ENCODE measurements at regions not wholly inside any gene's neighbourhood (a gene's known extent, or its start where the extent isn't known, plus 50 kb on each side); places are given as distances from the start of the nearest gene placed in this dataset.

GRCh38 chr9:73024601-73025034, 71.8 kb upstream of the ALDH1A1 start:
- ATAC-seq: no peak
- no peak overlapping the region for H3K4me3 ChIP-seq
- no peaks in the 10 kb centered on the region for H3K4me1 ChIP-seq (ENCODE audit: low read depth)
- TF ChIP-seq, protein P1, sequence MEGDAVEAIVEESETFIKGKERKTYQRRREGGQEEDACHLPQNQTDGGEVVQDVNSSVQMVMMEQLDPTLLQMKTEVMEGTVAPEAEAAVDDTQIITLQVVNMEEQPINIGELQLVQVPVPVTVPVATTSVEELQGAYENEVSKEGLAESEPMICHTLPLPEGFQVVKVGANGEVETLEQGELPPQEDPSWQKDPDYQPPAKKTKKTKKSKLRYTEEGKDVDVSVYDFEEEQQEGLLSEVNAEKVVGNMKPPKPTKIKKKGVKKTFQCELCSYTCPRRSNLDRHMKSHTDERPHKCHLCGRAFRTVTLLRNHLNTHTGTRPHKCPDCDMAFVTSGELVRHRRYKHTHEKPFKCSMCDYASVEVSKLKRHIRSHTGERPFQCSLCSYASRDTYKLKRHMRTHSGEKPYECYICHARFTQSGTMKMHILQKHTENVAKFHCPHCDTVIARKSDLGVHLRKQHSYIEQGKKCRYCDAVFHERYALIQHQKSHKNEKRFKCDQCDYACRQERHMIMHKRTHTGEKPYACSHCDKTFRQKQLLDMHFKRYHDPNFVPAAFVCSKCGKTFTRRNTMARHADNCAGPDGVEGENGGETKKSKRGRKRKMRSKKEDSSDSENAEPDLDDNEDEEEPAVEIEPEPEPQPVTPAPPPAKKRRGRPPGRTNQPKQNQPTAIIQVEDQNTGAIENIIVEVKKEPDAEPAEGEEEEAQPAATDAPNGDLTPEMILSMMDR (IDR thresholded peaks at IDR 0.05): no peak
- DNase-seq: no peak
- no peaks in the 10 kb centered on the region for H3K36me3 ChIP-seq (ENCODE audit: low read depth)
- intact Hi-C loops (cut with DNase I, micrococcal nuclease): loop anchor here in 1 of 2 donors (10.0 kb wide), 1 partner anchor 160 kb away; no protein-coding TSS in a partner anchor
- H3K9me3 ChIP-seq: no peaks in the 10 kb centered on the region

DNA sequence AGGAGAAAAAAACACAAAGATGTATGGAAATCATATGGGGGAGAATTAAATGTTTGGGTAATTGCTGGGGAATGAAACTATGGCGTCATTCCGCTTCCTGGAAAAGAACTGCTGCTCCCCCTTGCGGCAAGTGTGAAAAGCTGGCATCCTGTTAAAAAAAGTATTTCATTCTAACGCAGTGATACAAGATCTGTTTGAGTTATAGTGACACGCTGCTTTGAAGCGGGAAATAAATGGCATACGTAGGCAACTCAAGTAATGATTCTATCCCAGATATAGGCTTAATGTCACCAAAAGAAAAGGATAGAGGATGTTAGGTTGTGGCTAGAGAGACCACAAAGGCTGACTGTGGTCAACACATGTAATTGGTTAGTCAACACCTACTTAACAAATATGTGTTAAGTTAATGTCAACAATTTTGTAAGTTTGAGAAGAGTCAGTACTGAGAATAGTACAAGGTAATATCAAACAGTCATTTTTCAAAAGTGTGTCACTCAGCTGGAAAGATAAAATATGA, 70.2 kb upstream of the ALDH1A1 start:
- intact Hi-C loops (cut with DNase I, micrococcal nuclease): loop anchor here (2.0 to 10.0 kb wide), 3 partner anchors 60 to 158 kb away; no protein-coding TSS in a partner anchor
- H3K9me3 ChIP-seq: peaks cover under 1% of the 10 kb centered on the region
- TF ChIP-seq, protein P1 (IDR thresholded peaks at IDR 0.05): peak; percentile 59
- DNase-seq (peak in 2 of 3 donors; percentile 40 to 56), ATAC-seq (peak; percentile 79)
- H3K4me3 ChIP-seq: no peak overlapping the region
- H3K4me1 ChIP-seq (ENCODE audit: low read depth): no peaks in the 10 kb centered on the region
- no peaks in the 10 kb centered on the region for H3K36me3 ChIP-seq (ENCODE audit: low read depth)

DNA sequence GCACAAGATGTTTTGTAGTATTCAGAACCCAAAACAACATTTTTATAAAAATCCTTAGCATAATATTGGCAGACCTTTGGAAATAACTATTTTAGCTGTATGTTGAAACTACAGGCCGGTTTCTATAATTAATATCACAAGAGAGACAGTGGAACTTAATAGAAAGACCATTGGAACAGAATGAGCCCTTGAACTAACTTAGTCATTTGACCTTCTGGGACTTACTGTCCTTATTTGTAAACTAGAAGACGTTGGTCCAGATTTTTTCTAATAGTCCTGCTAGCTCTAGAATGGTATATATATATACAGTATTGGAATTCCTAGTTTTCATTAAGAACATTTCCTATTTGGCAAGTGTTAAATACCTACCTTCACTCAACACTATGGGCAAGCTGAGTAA, 69.5 kb upstream of the ALDH1A1 start:
- Histone ChIP-seq H3K4me1 (ENCODE audit: low read depth) (no peaks in the 10 kb centered on the region), H3K36me3 (ENCODE audit: low read depth) (no peaks in the 10 kb centered on the region), H3K9me3 (peaks cover 2% of the 10 kb centered on the region), H3K4me3 (no peak overlapping the region)
- DNase-seq: no peak
- no peak for ATAC-seq
- intact Hi-C loops (cut with DNase I, micrococcal nuclease): loop anchor here (2.0 to 10.0 kb wide), 3 partner anchors 60 to 158 kb away; no protein-coding TSS in a partner anchor
- TF ChIP-seq, protein P1 (IDR thresholded peaks at IDR 0.05): no peak

DNA sequence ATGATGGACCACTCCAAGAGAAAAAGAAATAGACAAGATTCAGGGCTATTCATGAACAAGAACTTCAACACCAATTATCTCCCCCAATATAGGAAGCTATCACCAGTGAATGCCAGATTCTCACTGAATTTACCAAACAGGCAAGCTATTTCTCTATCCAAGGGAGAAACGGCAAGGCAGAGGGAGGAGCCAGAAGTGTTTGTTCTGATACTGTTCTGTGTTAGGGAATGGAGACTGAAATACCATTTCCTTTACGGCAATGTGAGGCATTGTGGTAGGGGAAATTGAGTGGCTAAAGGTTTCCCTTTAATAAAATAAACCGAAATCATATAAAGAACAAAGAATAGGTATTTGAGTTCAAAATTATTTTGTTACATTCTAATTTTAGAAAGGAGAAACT, 68.0 kb upstream of the ALDH1A1 start:
- Histone ChIP-seq H3K4me3 (no peak overlapping the region), H3K9me3 (peaks cover 2% of the 10 kb centered on the region), H3K4me1 (ENCODE audit: low read depth) (no peaks in the 10 kb centered on the region), H3K36me3 (ENCODE audit: low read depth) (no peaks in the 10 kb centered on the region)
- DNase-seq (no peak), ATAC-seq (no peak)
- TF ChIP-seq, protein P1 (IDR thresholded peaks at IDR 0.05): no peak
- intact Hi-C loops (cut with DNase I, micrococcal nuclease): loop anchor here in 1 of 2 donors (10.0 kb wide), 1 partner anchor 156 kb away; no protein-coding TSS in a partner anchor

- H3K9me3 ChIP-seq: peaks cover 2% of the 10 kb centered on the region
- TF ChIP-seq, protein P1 (IDR thresholded peaks at IDR 0.05): no peak
- intact Hi-C loops (cut with DNase I, micrococcal nuclease): no loop called here
- ATAC-seq (no peak), DNase-seq (no peak)
- no peak overlapping the region for H3K4me3 ChIP-seq
- no peaks in the 10 kb centered on the region for H3K36me3 ChIP-seq (ENCODE audit: low read depth)
- no peaks in the 10 kb centered on the region for H3K4me1 ChIP-seq (ENCODE audit: low read depth)
Observed at GRCh38 chr9:73014011-73014410, 61.2 kb upstream of the ALDH1A1 start.
